Rectal smooth muscle tissue (tissue), 1 donor: ENCODE measurements at regions not wholly inside any gene's neighbourhood (a gene's known extent, or its start where the extent isn't known, plus 50 kb on each side); places are given as distances from the start of the nearest gene placed in this dataset.
"Not testable (repeated sequence)": the region's sequence is repeated elsewhere in the genome, so short reads cannot be mapped to it uniquely, and the experiment has no call there.

ENCODE experiments used
- H3K27ac ChIP-seq: one replicate; pipeline ENCODE4 v1.7.0; 2013; ENCODE audit warnings: low read depth, low read length, inconsistent platforms
- H3K27me3 ChIP-seq: one replicate; pipeline ENCODE4 v1.7.0; 2013; ENCODE audit warnings: low read length; ENCODE audit not compliant: control insufficient read depth, insufficient read depth
- H3K36me3 ChIP-seq: one replicate; pipeline ENCODE4 v1.7.0; 2013; ENCODE audit warnings: low read length; ENCODE audit not compliant: control insufficient read depth, insufficient read depth
- H3K4me1 ChIP-seq: one replicate; pipeline ENCODE4 v1.7.0; 2013; ENCODE audit warnings: low read length; ENCODE audit not compliant: control insufficient read depth, insufficient read depth
- H3K4me3 ChIP-seq: one replicate; pipeline ENCODE4 v1.7.0; 2013; ENCODE audit warnings: low read length
- H3K9ac ChIP-seq: one replicate; pipeline ENCODE4 v1.7.0; 2013; ENCODE audit warnings: low read length

DNA sequence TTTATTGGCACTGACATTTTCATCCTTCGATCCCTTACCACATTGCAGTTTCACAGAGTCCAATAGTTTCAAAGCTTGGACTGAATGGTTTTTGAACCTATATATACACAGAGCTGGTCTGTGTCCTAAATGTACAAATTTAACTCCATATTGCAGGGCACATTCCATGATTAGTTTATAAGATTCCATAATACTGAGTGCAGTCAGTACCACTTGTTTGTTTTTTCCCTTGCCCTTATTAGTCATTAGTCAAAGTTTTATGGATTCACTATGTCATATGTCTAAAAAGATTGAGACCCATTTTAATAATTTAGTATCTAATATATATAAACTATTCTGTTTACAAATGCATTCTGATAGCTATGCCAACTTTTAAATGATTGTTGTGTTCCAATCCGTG lies 654.8 kb upstream of the MEF2C start:
- no peak overlapping the region for H3K4me3 ChIP-seq
- no peaks in the 10 kb centered on the region for H3K4me1 ChIP-seq
- no peaks in the 10 kb centered on the region for H3K27me3 ChIP-seq
- H3K36me3 ChIP-seq, result no peaks in the 10 kb centered on the region
- no peak overlapping the region for H3K9ac ChIP-seq
- no peak overlapping the region for H3K27ac ChIP-seq

GRCh38 chr5:89536020-89536419 lies 653.0 kb upstream of the MEF2C start:
- Histone ChIP-seq H3K4me3 (no peak overlapping the region), H3K27me3 (no peaks in the 10 kb centered on the region), H3K9ac (no peak overlapping the region), H3K36me3 (no peaks in the 10 kb centered on the region), H3K27ac (no peak overlapping the region), H3K4me1 (no peaks in the 10 kb centered on the region)

DNA sequence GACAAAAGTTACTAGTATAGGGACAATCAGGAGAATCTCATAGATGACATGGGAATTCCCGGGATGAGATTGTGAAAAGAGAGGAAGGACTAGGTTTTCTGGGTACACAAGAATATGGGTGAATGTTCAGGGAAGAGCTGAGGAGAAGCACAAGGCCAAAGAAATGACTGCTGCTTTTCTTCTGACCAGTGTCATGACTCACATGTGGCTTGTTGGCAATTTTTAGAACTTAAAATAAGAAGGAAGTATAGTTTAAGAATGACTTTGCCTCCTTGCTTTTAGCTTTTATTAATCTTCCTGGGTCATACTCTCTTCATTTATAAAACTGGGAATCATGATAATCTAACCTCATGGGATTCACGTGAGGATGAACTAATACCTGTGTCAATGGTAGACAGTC lies 652.4 kb upstream of the MEF2C start:
- Histone ChIP-seq H3K4me1 (no peaks in the 10 kb centered on the region), H3K4me3 (no peak overlapping the region), H3K36me3 (no peaks in the 10 kb centered on the region), H3K27me3 (no peaks in the 10 kb centered on the region), H3K9ac (no peak overlapping the region), H3K27ac (no peak overlapping the region)

GRCh38 chr5:89534331-89534730 lies 651.3 kb upstream of the MEF2C start:
- H3K36me3 ChIP-seq, result no peaks in the 10 kb centered on the region
- no peaks in the 10 kb centered on the region for H3K4me1 ChIP-seq
- H3K4me3 ChIP-seq, result no peak overlapping the region
- no peak overlapping the region for H3K9ac ChIP-seq
- no peaks in the 10 kb centered on the region for H3K27me3 ChIP-seq
- H3K27ac ChIP-seq, result no peak overlapping the region

- no peak overlapping the region for H3K9ac ChIP-seq
- H3K27me3 ChIP-seq, result no peaks in the 10 kb centered on the region
- H3K27ac ChIP-seq, result no peak overlapping the region
- no peaks in the 10 kb centered on the region for H3K4me1 ChIP-seq
- no peak overlapping the region for H3K4me3 ChIP-seq
- H3K36me3 ChIP-seq, result no peaks in the 10 kb centered on the region
Measured at GRCh38 chr5:89524785-89525184, 641.8 kb upstream of the MEF2C start.

DNA sequence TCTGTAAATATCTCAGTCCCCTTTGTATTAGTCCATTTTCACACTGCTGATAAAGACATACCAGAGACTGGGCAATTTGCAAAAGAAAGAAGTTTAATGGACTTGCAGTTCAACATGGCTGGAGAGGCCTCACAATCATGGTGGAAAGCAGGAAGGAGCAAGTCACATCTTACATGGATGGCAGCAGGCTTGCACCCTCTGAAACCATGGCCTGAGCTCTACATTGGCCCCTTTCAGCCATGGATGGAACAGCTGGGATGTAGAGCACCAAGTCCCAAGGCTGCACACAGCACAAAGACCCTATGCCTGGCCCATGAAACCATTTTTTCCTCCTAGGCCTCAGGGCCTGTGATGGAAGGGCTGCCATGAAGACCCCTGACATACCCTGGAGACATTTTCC lies 640.9 kb upstream of the MEF2C start:
- not testable (repeated sequence) for H3K27ac ChIP-seq, H3K4me3 ChIP-seq, H3K36me3 ChIP-seq, H3K9ac ChIP-seq, H3K4me1 ChIP-seq, H3K27me3 ChIP-seq

DNA sequence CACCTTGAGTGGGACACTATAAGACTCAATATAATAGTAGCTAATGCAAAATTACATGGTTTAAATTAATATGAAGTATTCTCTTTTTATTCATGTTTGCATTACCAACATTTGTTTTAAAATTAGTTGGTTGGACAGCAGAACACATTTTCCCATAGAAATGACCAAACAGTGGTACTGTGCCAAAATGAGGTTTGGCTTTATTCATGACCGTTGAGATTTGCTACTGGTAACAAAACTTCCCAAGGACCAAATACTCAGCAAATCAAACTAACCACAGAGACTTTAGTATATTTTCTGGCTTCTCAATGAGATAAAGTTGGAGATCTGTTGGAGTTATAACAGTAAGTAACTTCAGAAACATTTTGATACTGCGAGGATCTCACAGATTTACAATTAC lies 637.8 kb upstream of the MEF2C start:
- no peak overlapping the region for H3K27ac ChIP-seq
- H3K9ac ChIP-seq, result no peak overlapping the region
- H3K4me3 ChIP-seq, result no peak overlapping the region
- no peaks in the 10 kb centered on the region for H3K4me1 ChIP-seq
- H3K36me3 ChIP-seq, result no peaks in the 10 kb centered on the region
- no peaks in the 10 kb centered on the region for H3K27me3 ChIP-seq

- Histone ChIP-seq H3K36me3 (no peaks in the 10 kb centered on the region), H3K9ac (no peak overlapping the region), H3K4me1 (no peaks in the 10 kb centered on the region), H3K27ac (no peak overlapping the region), H3K4me3 (no peak overlapping the region), H3K27me3 (no peaks in the 10 kb centered on the region)
Measured at GRCh38 chr5:89513299-89514044, 630.5 kb upstream of the MEF2C start.

DNA sequence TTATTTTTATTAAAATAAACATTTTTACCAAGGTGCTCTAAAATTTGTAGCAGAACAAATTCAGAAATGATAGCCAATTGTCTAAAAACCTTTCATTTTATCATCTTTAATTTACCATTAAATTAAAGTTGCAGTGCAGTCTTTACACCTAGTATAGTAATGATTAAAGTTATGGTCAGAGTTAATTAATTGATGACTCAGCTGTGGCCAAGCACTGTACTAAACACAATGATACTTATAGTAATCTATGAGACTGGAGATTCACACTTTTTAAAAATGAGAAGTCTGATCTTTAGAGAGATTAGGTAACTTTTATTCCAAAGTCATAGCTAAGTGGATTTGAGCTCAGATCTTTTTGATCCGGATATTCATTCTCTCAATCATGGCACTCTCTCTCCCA lies 621.1 kb upstream of the MEF2C start:
- H3K4me1 ChIP-seq, result no peaks in the 10 kb centered on the region
- no peaks in the 10 kb centered on the region for H3K36me3 ChIP-seq
- H3K9ac ChIP-seq, result no peak overlapping the region
- no peak overlapping the region for H3K4me3 ChIP-seq
- H3K27ac ChIP-seq, result no peak overlapping the region
- H3K27me3 ChIP-seq, result no peaks in the 10 kb centered on the region

GRCh38 chr5:89499787-89500186 lies 616.8 kb upstream of the MEF2C start:
- H3K27me3 ChIP-seq, result no peaks in the 10 kb centered on the region
- H3K4me1 ChIP-seq, result no peaks in the 10 kb centered on the region
- H3K36me3 ChIP-seq, result no peaks in the 10 kb centered on the region

GRCh38 chr5:89498699-89499098 lies 615.7 kb upstream of the MEF2C start:
- no peak overlapping the region for H3K4me3 ChIP-seq
- no peaks in the 10 kb centered on the region for H3K36me3 ChIP-seq
- no peak overlapping the region for H3K9ac ChIP-seq
- no peaks in the 10 kb centered on the region for H3K27me3 ChIP-seq
- H3K27ac ChIP-seq, result no peak overlapping the region
- H3K4me1 ChIP-seq, result no peaks in the 10 kb centered on the region

More at GRCh38 chr5:89499787-89500186, 616.8 kb upstream of the MEF2C start:
- Histone ChIP-seq H3K4me3 (no peak overlapping the region), H3K9ac (no peak overlapping the region), H3K27ac (no peak overlapping the region)

- no peak overlapping the region for H3K27ac ChIP-seq
- no peak overlapping the region for H3K4me3 ChIP-seq
- no peaks in the 10 kb centered on the region for H3K36me3 ChIP-seq
- H3K27me3 ChIP-seq, result no peaks in the 10 kb centered on the region
- no peak overlapping the region for H3K9ac ChIP-seq
- H3K4me1 ChIP-seq, result no peaks in the 10 kb centered on the region
Measured at GRCh38 chr5:89493414-89493813, 610.4 kb upstream of the MEF2C start.

DNA sequence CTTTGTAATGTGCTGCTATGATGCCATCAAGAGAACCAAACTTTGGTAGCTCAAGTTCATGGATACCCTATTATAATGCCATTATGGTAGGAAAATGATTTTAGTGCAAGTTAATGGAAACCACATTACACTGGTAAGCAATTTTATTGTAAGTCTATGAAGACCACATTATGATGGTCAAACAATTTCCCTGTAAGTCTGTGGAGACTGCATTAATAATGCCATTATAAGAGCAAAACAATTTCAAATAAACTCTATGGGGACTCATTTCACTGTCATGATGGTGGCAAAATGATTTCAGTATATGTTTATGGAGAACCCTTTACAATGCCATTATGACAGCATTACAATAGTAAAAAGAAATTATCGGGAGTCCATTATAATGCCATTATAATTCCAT lies 602.0 kb upstream of the MEF2C start:
- no peak overlapping the region for H3K9ac ChIP-seq
- H3K27ac ChIP-seq, result no peak overlapping the region
- H3K36me3 ChIP-seq, result no peaks in the 10 kb centered on the region
- no peak overlapping the region for H3K4me3 ChIP-seq
- H3K4me1 ChIP-seq, result no peaks in the 10 kb centered on the region
- no peaks in the 10 kb centered on the region for H3K27me3 ChIP-seq
